ENCODE measurements at regions not wholly inside any gene's neighbourhood (a gene's known extent, or its start where the extent isn't known, plus 50 kb on each side); places are given as distances from the start of the nearest gene placed in this dataset.

DNA sequence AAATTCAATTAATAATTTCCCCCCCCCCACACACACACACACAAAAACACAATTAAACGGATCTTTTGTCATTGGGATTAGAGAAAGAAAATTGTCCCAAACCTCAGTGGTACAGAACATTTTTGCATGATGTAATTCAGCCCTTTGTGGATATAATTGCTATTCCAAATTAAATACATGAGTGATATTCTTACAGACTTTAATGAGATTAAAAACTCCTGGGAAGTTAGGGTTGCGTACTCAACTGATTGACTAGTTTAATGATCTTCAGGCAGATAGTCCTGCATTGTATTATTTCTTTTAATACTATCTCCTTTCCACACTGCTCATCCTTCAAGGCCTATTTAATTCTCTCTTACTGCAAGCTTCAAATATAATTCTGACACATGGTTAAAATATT, 711.8 kb upstream of the LRFN5 start:
- no peak for DNase-seq

DNA sequence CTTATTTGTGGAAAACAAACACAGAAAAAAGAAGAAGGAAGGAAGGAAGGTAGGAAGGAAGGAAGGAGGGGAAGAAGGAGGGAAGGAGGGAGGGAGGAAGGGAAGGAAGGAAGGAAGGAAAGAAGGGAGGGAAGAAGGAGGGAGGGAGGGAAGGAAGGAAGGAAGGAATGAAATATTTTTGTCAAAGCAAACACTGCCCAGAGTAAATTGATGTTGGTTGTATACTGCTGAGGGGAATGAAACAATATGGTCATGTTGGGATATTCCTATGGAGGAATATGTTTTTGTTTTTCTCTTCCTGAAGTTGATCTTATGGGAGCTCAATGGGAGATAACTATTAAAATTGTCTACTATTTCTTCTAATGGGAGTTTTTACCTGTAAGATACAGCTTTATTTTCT, 717.5 kb upstream of the LRFN5 start:
- DNase-seq = no peak

GRCh38 chr14:40887912-40888311, 718.8 kb upstream of the LRFN5 start:
- DNase-seq = no peak

GRCh38 chr14:40870252-40870651, 736.4 kb upstream of the LRFN5 start:
- DNase-seq = no peak

- no peak for DNase-seq
These were observed 747.6 kb upstream of the LRFN5 start for GRCh38 chr14:40859055-40859454.

DNA sequence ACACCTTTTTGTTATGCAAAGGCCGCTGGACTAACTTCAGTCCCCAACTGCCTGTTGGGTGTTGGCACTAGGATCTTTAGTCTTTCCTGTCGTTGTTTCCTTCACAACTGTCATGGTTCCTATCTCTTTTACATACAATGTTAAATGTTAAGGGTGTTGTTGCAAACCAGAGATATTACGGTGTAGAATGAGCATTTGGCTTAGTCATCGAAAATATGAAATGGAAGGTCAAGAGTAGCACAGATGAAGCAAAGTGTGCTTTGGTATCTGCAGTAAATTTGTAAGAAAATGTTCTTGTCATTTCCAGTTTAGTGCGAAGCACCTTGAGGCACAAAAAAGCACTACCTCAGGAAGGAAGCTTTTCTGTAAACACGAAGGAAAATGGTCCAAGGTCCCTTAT, 751.3 kb upstream of the LRFN5 start:
- DNase-seq = no peak

DNA sequence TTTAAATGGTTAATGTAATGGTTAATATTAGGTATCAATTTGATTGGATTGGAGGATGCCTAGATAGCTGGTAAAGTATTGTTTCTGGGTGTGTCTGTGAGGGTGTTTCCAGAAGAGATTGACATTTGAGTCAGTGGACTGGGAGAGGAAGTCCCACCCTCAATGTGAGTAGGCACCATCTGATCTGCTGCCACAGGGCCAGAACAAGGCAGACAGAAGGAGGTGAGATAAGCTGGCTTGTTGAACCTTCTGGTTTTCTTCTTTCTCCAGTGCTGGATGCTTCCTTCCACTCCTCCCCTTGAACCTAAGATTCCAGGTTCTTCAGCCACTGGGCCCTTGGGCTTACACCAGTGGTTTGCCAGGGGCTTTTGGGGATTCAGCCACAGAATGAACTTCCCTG, 756.5 kb upstream of the LRFN5 start:
- DNase-seq = no peak

GRCh38 chr14:40847480-40847879, 759.2 kb upstream of the LRFN5 start:
- no peak for DNase-seq

DNA sequence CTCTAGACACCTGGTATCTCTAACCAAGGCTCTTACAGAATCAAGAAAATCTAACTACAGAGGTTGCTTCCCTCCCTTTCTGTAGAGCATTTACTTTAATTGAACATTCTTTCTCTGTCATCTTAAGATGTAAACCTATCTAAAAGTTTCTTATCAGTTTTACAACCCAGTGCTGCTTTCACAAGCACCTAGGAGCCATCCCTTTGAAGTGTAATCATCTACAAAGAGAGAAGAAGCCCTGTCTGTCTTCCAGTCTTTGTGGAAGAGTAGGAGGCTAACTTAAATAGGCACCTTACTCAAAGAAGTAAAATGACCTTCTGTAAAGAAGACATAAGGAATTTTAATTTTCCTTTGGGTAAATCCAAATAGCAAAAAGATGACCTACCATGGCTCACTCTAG, 763.9 kb upstream of the LRFN5 start:
- DNase-seq = no peak

DNA sequence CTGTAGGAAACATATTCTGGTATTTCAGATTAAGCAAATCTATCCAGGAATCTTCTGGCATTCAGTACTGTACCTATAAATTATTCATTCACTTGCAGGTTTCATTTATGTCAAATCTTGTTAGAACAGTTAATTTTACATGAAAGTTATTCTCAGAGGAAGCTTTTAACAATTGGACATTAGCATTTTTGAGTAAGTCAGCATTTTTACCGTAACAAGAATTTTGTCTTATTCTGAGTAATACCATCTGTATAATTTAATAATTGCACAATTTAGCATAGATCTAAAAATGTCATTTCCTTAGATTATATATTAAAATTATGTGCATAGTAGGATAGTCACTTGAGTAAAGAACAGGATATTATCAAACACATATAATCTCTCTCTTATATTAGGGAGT, 764.8 kb upstream of the LRFN5 start:
- no peak for DNase-seq

GRCh38 chr14:40838601-40839000, 768.1 kb upstream of the LRFN5 start:
- DNase-seq = no peak

DNA sequence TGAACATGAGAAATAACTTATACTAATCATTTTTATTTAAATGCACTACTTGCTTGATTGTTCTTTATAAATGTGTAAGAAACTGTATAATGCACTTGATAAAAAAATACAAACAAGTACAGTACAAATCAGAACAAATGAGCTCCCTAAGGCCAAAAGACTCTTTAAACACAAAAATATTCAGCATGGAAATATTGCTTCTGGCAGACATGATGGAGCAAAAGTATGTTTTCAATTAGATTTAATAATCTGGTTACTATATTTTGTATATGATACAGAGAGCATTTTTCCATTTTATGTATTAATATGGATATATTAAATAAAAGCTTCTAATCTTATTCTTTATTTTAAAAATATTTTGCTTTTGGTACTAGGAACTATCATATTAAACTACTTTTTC, 800.2 kb upstream of the LRFN5 start:
- DNase-seq = no peak

DNA sequence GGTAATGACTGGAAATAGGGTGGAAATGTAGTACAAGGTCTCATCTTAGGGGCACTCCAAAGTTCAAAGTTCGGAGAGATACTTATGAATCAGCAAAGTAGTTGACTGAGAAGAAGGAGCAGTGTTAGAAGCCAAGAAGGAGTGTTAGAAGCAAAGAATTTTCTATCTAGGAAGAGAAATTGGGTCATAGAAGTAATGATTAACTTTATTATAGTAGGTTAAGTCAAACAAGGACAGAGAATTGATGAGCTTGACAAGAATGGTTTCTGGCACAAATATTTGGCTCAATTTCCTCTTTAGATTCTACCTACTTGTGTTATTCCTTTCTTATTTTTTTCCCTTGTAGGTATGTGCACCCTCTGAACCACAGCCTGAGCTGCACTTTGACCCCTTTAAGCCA, 810.5 kb upstream of the LRFN5 start:
- DNase-seq = no peak

DNA sequence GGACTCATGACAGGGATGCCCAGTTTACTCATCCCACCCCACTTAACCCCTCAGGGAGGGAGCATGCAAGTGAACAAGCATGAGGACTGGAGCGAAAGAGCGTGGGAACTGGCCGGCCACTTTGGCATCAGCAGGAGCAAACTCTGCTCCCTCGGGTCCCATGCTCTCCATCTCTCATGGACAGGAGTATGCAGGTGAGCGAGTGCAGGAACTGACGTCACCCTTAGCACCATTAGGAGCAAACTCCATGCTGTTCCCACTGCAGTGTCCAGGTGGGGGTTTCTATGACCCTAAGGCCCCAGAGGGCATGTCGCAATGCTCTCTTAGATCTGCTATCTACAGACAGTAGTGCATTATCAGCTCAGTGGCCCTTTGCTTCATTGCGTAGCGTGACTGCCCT, 821.8 kb upstream of the LRFN5 start:
- no peak for DNase-seq

DNA sequence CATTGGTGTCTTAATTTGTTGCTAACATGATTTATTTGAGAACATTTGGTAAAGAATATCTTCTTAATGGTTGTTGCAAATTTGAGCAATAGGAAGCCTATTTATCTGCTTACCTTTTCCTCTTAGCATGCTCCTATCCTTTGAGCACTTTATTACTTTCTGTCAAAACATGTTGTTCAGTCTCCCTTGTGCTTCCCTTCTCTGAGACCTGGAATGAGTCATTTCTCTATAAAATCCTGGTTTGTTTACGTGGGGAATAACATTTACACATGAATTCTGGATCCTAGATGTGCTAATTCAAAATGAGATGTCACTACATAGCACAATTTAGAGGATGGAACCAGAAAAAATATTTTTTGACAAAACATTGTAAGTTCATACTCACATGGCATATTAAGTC, 844.0 kb upstream of the LRFN5 start:
- no peak for DNase-seq

DNA sequence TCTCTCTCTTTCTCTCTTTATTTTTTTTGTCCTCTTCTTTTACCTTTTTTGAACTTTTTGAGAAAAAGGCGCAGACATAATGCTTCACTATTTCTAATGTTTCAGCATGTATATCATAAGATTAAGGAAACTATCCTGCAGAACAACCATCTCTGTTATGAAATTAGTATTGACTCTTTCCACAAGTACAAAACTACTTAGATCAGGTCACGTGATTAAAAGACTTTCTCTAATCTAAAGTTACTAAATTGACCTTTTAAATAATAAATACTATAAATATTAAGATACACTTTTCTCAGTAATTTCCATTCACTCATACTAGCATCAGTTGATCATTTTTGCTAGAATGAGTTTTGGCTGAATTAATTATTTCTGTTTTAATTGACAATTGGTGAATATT, 844.5 kb upstream of the LRFN5 start:
- no peak for DNase-seq

GRCh38 chr14:40760704-40761103, 846.0 kb upstream of the LRFN5 start:
- DNase-seq = no peak

DNA sequence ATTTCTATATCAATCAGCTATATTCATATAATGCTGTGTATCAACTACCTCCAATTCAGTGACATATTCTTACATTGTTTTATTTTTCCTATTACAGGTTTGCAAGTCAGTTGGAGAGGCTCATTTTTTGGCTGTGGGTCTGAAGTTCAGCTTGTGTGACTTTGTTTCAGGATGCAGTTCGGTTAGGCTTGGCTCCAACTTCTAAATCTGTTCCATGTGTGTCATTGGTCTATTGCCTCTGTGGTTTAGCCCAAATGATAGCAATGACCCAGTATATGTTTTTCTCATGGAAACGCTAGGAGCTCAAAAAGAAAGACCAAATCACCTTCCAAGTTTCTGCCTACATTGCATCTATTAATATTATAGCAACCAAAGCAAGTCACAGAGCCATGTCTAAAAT, 848.6 kb upstream of the LRFN5 start:
- no peak for DNase-seq

GRCh38 chr14:40757376-40757950, 849.2 kb upstream of the LRFN5 start:
- no peak for DNase-seq

DNA sequence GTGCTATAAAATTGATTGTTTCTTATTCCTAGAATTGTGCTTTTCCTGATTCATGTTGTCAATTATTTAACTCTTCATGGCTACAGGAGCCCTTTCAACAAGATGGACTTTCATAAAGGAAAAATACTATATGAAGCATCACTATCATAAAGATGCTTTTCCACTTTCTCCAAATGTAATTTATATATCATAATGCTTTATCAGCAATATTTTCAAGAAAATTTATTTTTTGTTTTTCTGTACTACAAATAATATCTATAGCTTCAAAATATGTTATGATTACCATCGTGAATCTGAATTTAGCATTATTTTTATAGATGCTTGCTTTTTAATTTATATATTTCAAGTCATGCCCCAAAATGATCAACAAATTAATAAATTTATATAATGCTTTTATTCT, 873.5 kb upstream of the LRFN5 start:
- no peak for DNase-seq

- no peak for DNase-seq
These were observed 879.6 kb upstream of the LRFN5 start for GRCh38 chr14:40727107-40727506.

DNA sequence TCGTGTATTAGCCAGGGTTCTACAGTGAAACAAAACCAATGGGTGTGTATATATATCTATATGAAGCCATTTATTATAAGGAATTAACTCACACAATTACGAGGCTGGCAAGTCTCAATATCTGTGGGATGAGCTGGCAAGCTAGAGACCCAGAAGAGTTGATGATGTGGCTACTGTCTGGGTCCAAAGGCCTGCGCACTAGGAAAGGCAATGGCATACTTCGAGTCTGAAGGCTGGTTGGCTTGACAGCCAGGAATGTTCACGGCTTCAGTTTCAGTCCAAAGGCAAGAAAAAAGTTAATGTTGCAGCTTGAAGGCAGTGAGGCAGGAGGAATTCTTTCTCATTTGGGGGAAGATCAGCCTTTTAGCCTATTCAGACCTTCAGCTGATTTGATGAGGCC, 893.3 kb upstream of the LRFN5 start:
- no peak for DNase-seq

- no peak for DNase-seq
These were observed 909.4 kb upstream of the LRFN5 start for GRCh38 chr14:40697231-40697630.

DNA sequence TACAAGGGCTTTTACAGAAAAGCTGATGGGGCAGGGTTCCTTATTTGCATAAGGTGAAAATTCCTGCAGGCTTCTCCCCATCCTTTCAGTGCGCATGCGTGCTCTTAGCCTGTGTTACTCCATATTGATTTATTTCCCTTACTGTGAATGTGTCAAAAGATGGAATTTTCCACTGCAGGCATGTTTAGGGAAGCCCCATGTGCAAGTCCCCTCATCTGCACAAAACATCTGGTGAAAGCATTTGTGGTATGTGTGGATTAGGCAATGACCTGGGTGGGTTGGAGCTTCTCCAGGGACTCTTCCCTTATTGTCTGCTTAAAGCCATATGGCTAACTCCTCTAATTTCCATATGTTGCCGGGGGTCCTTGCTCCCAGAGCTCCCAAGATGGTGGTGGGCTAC, 912.7 kb upstream of the LRFN5 start:
- no peak for DNase-seq

GRCh38 chr14:40691066-40691465, 915.6 kb upstream of the LRFN5 start:
- no peak for DNase-seq

- DNase-seq = no peak
These were observed 920.9 kb upstream of the LRFN5 start for GRCh38 chr14:40685764-40686163.
